HCT116 (cell line): ENCODE measurements at regions not wholly inside any gene's neighbourhood (a gene's known extent, or its start where the extent isn't known, plus 50 kb on each side); places are given as distances from the start of the nearest gene placed in this dataset.

Experiments
- CBX3 ChIP-seq: IDR thresholded peaks from 2 replicates; pipeline ENCODE4 v1.6.1; 2012; ENCODE audit warnings: low read depth
- CEBPB ChIP-seq: IDR thresholded peaks from 2 replicates; pipeline ENCODE4 v1.6.1; 2012; ENCODE audit warnings: low read depth
- EZH2 ChIP-seq: fragments of 200-600 bp; sonication (generic); IDR thresholded peaks from 2 replicates; pipeline ENCODE4 v1.6.1; 2017; ENCODE audit warnings: antibody characterized with exemption, mixed run types
- EZH2phosphoT487 ChIP-seq: fragments of 200-600 bp; IDR thresholded peaks from 2 replicates; pipeline ENCODE4 v1.6.1; 2018; ENCODE audit warnings: antibody characterized with exemption, borderline replicate concordance
- POLR2A ChIP-seq: IDR thresholded peaks from 2 replicates; pipeline ENCODE4 v1.7.0; 2011; ENCODE audit warnings: borderline replicate concordance; ENCODE audit not compliant: insufficient read depth, insufficient read length; ENCODE audit errors: extremely low read depth
- POLR2AphosphoS5 ChIP-seq: IDR thresholded peaks from 2 replicates; pipeline ENCODE4 v1.6.1; 2011; ENCODE audit warnings: mild to moderate bottlenecking, low read depth, low read length, moderate library complexity
- RAD21 ChIP-seq: IDR thresholded peaks from 2 replicates; pipeline ENCODE4 v1.6.1; 2012; ENCODE audit warnings: low read depth, mild to moderate bottlenecking
- SIN3A ChIP-seq: IDR thresholded peaks from 2 replicates; pipeline ENCODE4 v1.6.1; 2012; ENCODE audit warnings: low read depth
- YY1 ChIP-seq: IDR thresholded peaks from 2 replicates; pipeline ENCODE4 v1.6.1; 2011; ENCODE audit warnings: low read length, low read depth, moderate library complexity, mild to moderate bottlenecking; ENCODE audit not compliant: insufficient replicate concordance; ENCODE audit errors: extremely low read depth
- TF ChIP-seq, protein P1 (sequence below), 3 experiments: fragments of 200-600 bp in 1 of 3; sonication (generic) in 1 of 3; IDR thresholded peaks in 2 of 3; conservative IDR thresholded peaks in 1 of 3; 2 replicates each; pipeline ENCODE4 v1.5.1; 2012 to 2017; ENCODE audit warnings: low read depth in 2 of 3, low read length in 2 of 3, antibody characterized with exemption in 1 of 3, borderline replicate concordance in 1 of 3, control low read depth in 1 of 3, mild to moderate bottlenecking in 1 of 3, mixed read lengths in 1 of 3, mixed run types in 1 of 3, moderate library complexity in 1 of 3; ENCODE audit not compliant: insufficient read depth in 1 of 3
- TF ChIP-seq, protein P2 (sequence below): IDR thresholded peaks from 2 replicates; pipeline ENCODE4 v1.6.1; 2012; ENCODE audit warnings: low read depth
- TF ChIP-seq, protein P3 (sequence below): IDR thresholded peaks from 2 replicates; pipeline ENCODE4 v1.6.1; 2012

DNA sequence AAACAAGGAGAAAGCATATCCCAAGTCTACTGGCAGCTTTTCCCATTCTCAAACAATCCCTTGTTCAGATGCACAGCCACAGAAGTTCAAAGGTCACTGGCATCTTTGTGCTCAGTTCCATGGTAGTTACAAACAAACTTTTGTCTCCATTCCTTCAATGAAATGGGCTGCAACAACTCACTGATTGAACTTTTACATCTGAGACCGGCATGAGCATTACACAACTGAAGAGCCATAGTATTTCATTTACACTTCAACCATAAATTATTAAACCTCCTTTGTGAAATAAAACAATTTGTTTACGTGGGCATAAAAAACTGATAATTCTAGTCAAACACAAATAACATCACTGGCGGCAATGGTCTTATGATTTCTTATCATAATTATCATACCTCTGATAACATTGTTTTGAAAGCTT lies 67.8 kb upstream of the ARHGAP32 start:
- TF ChIP-seq POLR2A = no peak
- TF ChIP-seq POLR2AphosphoS5 = no peak
- TF ChIP-seq, protein P1, sequence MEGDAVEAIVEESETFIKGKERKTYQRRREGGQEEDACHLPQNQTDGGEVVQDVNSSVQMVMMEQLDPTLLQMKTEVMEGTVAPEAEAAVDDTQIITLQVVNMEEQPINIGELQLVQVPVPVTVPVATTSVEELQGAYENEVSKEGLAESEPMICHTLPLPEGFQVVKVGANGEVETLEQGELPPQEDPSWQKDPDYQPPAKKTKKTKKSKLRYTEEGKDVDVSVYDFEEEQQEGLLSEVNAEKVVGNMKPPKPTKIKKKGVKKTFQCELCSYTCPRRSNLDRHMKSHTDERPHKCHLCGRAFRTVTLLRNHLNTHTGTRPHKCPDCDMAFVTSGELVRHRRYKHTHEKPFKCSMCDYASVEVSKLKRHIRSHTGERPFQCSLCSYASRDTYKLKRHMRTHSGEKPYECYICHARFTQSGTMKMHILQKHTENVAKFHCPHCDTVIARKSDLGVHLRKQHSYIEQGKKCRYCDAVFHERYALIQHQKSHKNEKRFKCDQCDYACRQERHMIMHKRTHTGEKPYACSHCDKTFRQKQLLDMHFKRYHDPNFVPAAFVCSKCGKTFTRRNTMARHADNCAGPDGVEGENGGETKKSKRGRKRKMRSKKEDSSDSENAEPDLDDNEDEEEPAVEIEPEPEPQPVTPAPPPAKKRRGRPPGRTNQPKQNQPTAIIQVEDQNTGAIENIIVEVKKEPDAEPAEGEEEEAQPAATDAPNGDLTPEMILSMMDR (IDR thresholded peaks at IDR 0.05 in 2 of 3, conservative IDR thresholded peaks at IDR 0.05 in 1 of 3; ENCODE audit: borderline replicate concordance in 1 of 3, insufficient read depth in 1 of 3, low read depth in 2 of 3, low read length in 2 of 3) = no peak
- no peak for TF ChIP-seq YY1
- no peak for TF ChIP-seq CBX3
- no peak for TF ChIP-seq RAD21
- TF ChIP-seq EZH2 = no peak
- no peak for TF ChIP-seq SIN3A
- TF ChIP-seq CEBPB = no peak
- TF ChIP-seq, protein P2, sequence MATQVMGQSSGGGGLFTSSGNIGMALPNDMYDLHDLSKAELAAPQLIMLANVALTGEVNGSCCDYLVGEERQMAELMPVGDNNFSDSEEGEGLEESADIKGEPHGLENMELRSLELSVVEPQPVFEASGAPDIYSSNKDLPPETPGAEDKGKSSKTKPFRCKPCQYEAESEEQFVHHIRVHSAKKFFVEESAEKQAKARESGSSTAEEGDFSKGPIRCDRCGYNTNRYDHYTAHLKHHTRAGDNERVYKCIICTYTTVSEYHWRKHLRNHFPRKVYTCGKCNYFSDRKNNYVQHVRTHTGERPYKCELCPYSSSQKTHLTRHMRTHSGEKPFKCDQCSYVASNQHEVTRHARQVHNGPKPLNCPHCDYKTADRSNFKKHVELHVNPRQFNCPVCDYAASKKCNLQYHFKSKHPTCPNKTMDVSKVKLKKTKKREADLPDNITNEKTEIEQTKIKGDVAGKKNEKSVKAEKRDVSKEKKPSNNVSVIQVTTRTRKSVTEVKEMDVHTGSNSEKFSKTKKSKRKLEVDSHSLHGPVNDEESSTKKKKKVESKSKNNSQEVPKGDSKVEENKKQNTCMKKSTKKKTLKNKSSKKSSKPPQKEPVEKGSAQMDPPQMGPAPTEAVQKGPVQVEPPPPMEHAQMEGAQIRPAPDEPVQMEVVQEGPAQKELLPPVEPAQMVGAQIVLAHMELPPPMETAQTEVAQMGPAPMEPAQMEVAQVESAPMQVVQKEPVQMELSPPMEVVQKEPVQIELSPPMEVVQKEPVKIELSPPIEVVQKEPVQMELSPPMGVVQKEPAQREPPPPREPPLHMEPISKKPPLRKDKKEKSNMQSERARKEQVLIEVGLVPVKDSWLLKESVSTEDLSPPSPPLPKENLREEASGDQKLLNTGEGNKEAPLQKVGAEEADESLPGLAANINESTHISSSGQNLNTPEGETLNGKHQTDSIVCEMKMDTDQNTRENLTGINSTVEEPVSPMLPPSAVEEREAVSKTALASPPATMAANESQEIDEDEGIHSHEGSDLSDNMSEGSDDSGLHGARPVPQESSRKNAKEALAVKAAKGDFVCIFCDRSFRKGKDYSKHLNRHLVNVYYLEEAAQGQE = no peak
- TF ChIP-seq EZH2phosphoT487 = no peak
- TF ChIP-seq, protein P3, sequence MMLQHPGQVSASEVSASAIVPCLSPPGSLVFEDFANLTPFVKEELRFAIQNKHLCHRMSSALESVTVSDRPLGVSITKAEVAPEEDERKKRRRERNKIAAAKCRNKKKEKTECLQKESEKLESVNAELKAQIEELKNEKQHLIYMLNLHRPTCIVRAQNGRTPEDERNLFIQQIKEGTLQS = no peak
